GM12891 (cell line): ENCODE measurements at regions not wholly inside any gene's neighbourhood (a gene's known extent, or its start where the extent isn't known, plus 50 kb on each side); places are given as distances from the start of the nearest gene placed in this dataset.

Experiments
- POLR2A ChIP-seq: IDR thresholded peaks from 2 replicates; pipeline ENCODE4 v1.6.1; 2011; ENCODE audit warnings: low read depth, low read length, control low read depth
- POLR2AphosphoS5 ChIP-seq: IDR thresholded peaks from 2 replicates; pipeline ENCODE4 v1.6.1; 2011; ENCODE audit warnings: low read depth, low read length, control low read depth
- POU2F2 ChIP-seq: IDR thresholded peaks from 2 replicates; pipeline ENCODE4 v1.6.1; 2011; ENCODE audit warnings: low read depth, mild to moderate bottlenecking, control low read depth, low read length, moderate library complexity
- TAF1 ChIP-seq: IDR thresholded peaks from 2 replicates; pipeline ENCODE4 v1.6.1; 2011; ENCODE audit warnings: low read depth, low read length, control low read depth

DNA sequence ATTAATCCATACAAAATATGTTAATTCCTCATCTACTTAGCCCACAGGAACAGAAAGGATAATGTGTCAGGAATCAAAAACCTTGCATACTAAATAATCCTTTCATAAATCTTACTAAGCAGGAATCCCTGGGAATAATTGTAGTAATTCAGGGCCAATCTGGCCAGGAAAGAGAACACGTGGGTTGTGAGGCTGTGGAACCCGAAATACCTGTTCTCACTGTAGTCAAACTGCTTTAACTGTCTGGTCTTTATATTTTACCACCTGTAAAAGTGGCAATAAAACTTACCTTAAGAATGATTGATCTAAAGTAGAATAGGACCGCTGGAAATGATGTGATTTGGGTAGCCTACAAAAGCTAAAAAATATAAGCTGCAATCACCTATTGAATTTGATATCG is 1620.9 kb downstream of the STIM2 start:
- TF ChIP-seq POLR2A: no peak
- TF ChIP-seq TAF1: no peak
- no peak for TF ChIP-seq POLR2AphosphoS5
- no peak for TF ChIP-seq POU2F2
